Neural cell (in vitro differentiated cells): ENCODE measurements at regions not wholly inside any gene's neighbourhood (a gene's known extent, or its start where the extent isn't known, plus 50 kb on each side); places are given as distances from the start of the nearest gene placed in this dataset.

Source experiments
- H2AFZ ChIP-seq: fragments of 200-600, 300-800 bp; sonication (generic), shearing (Covaris generic); 2 replicates; pipeline ENCODE4 v1.6.0; 2014; ENCODE audit warnings: low read depth, mild to moderate bottlenecking, antibody characterized with exemption, low read length, moderate library complexity
- H3F3A ChIP-seq: fragments of 200-600 bp; shearing (Covaris generic); 2 replicates; pipeline ENCODE4 v1.6.1; 2016; ENCODE audit warnings: mild to moderate bottlenecking, moderate library complexity, mixed read lengths, antibody characterized with exemption, low read length; ENCODE audit not compliant: insufficient read depth, poor library complexity, severe bottlenecking
- H3K27ac ChIP-seq: fragments of 200-600, 300-800 bp; sonication (generic), shearing (Covaris generic); 2 replicates; pipeline ENCODE4 v1.5.1; 2014; ENCODE audit warnings: mild to moderate bottlenecking, low read length, moderate library complexity
- H3K27me3 ChIP-seq: fragments of 300-800, 200-600 bp; sonication (generic), shearing (Covaris generic); 2 replicates; pipeline ENCODE4 v1.6.0; 2014; ENCODE audit warnings: mild to moderate bottlenecking, low read depth, low read length, moderate library complexity; ENCODE audit not compliant: insufficient read depth
- H3K36me3 ChIP-seq: fragments of 300-800, 200-600 bp; sonication (generic), shearing (Covaris generic); 2 replicates; pipeline ENCODE4 v1.5.1; 2014; ENCODE audit warnings: mild to moderate bottlenecking, antibody characterized with exemption, low read length, moderate library complexity; ENCODE audit not compliant: insufficient read depth
- H3K4me2 ChIP-seq: fragments of 300-800, 200-600 bp; sonication (generic), shearing (Covaris generic); 2 replicates; pipeline ENCODE4 v1.6.0; 2014; ENCODE audit warnings: mild to moderate bottlenecking, low read length
- H3K4me3 ChIP-seq: fragments of 300-800, 200-600 bp; sonication (generic), shearing (Covaris generic); 2 replicates; pipeline ENCODE4 v1.5.1; 2014; ENCODE audit warnings: mild to moderate bottlenecking, low read length, moderate library complexity
- H3K79me2 ChIP-seq: fragments of 200-600 bp; shearing (Covaris generic); replicated peaks from 2 replicates; pipeline ENCODE4 v1.6.0; 2014; ENCODE audit warnings: mild to moderate bottlenecking, low read length, moderate library complexity; ENCODE audit not compliant: insufficient read depth
- H3K9ac ChIP-seq: fragments of 300-800, 200-600 bp; sonication (generic), shearing (Covaris generic); 2 replicates; pipeline ENCODE4 v1.6.1; 2016; ENCODE audit warnings: mild to moderate bottlenecking, low read length, mixed read lengths
- H3K9me2 ChIP-seq: fragments of 200-600 bp; shearing (Covaris generic); 2 replicates; pipeline ENCODE4 v1.6.1; 2016; ENCODE audit warnings: mild to moderate bottlenecking, low read length, mixed read lengths; ENCODE audit not compliant: insufficient read depth
- H3K9me3 ChIP-seq: fragments of 200-600, 300-800 bp; sonication (generic), shearing (Covaris generic); 2 replicates; pipeline ENCODE4 v1.6.1; 2016; ENCODE audit warnings: mild to moderate bottlenecking, mixed run types, low read length, moderate library complexity, mixed read lengths
- H4K20me1 ChIP-seq: fragments of 200-600 bp; shearing (Covaris generic); 2 replicates; pipeline ENCODE4 v1.6.1; 2016; ENCODE audit warnings: mild to moderate bottlenecking, mixed run types; ENCODE audit not compliant: insufficient read depth
- CTCF ChIP-seq: fragments of 450-650 bp; IDR thresholded peaks from 2 replicates; pipeline ENCODE4 v1.5.1; 2014; ENCODE audit warnings: antibody characterized with exemption, mild to moderate bottlenecking, moderate library complexity; ENCODE audit not compliant: poor library complexity, severe bottlenecking
- EP300 ChIP-seq: fragments of 450-650 bp; conservative IDR thresholded peaks from 2 replicates; pipeline ENCODE4 v1.6.1; 2014; ENCODE audit warnings: antibody characterized with exemption, mild to moderate bottlenecking, moderate library complexity; ENCODE audit not compliant: poor library complexity, severe bottlenecking
- EZH2 ChIP-seq: fragments of 200-600, 300-800 bp; shearing (Covaris generic), sonication (generic); IDR thresholded peaks from 2 replicates; pipeline ENCODE4 v1.6.1; 2014; ENCODE audit warnings: antibody characterized with exemption, low read length, borderline replicate concordance, mild to moderate bottlenecking; ENCODE audit not compliant: insufficient read depth, poor library complexity, severe bottlenecking
- MXI1 ChIP-seq: fragments of 450-650 bp; conservative IDR thresholded peaks from 2 replicates; pipeline ENCODE4 v1.6.1; 2014; ENCODE audit warnings: antibody characterized with exemption, mild to moderate bottlenecking; ENCODE audit not compliant: poor library complexity, severe bottlenecking
- POLR2AphosphoS5 ChIP-seq: IDR thresholded peaks from 2 replicates; pipeline ENCODE4 v1.6.1; 2012
- RAD21 ChIP-seq: fragments of 450-650 bp; conservative IDR thresholded peaks from 2 replicates; pipeline ENCODE4 v1.6.1; 2014; ENCODE audit warnings: antibody characterized with exemption, mild to moderate bottlenecking, moderate library complexity
- SMC3 ChIP-seq: fragments of 450-650 bp; conservative IDR thresholded peaks from 2 replicates; pipeline ENCODE4 v1.6.1; 2014; ENCODE audit warnings: antibody characterized with exemption, mild to moderate bottlenecking, moderate library complexity; ENCODE audit not compliant: poor library complexity
- TAF1 ChIP-seq: IDR thresholded peaks from 2 replicates; pipeline ENCODE4 v1.6.1; 2012; ENCODE audit warnings: low read depth
- TF ChIP-seq, protein P1 (sequence below): IDR thresholded peaks from 2 replicates; pipeline ENCODE4 v1.6.1; 2012; ENCODE audit warnings: borderline replicate concordance

DNA sequence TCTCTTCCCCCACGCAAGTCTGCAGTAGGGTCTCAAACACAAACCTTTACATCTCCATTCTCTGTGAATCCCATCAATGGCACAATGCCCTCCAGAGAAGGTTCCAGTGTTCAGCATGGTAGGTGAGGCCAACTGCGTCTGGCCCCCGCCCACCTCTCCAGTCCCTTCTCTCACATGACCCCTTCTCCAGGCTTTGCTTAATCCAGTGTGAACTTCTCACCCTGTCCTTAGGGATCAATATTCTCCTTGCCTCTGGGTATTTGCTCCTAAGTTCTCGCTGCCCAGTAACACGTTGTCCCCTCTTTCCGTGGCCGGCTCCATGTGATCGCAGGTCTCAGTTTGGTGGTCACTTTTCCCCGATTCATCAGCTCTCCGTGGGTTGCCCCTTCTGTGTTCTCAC is 225.1 kb upstream of the PMEPA1 start:
- Histone ChIP-seq H3K79me2 (no peaks in the 10 kb centered on the region), H3K4me2 (no peak overlapping the region), H4K20me1 (no peaks in the 10 kb centered on the region), H2AFZ (no peak overlapping the region), H3K9ac (no peak overlapping the region), H3K4me3 (no peak overlapping the region), H3K27ac (no peak overlapping the region), H3K9me3 (no peaks in the 10 kb centered on the region), H3F3A (no peaks in the 10 kb centered on the region), H3K27me3 (no peaks in the 10 kb centered on the region), H3K9me2 (no peaks in the 10 kb centered on the region), H3K36me3 (no peaks in the 10 kb centered on the region)
- no peak for TF ChIP-seq TAF1
- no peak for TF ChIP-seq CTCF
- no peak for TF ChIP-seq MXI1
- TF ChIP-seq EP300, result no peak
- TF ChIP-seq EZH2, result no peak
- TF ChIP-seq, protein P1, sequence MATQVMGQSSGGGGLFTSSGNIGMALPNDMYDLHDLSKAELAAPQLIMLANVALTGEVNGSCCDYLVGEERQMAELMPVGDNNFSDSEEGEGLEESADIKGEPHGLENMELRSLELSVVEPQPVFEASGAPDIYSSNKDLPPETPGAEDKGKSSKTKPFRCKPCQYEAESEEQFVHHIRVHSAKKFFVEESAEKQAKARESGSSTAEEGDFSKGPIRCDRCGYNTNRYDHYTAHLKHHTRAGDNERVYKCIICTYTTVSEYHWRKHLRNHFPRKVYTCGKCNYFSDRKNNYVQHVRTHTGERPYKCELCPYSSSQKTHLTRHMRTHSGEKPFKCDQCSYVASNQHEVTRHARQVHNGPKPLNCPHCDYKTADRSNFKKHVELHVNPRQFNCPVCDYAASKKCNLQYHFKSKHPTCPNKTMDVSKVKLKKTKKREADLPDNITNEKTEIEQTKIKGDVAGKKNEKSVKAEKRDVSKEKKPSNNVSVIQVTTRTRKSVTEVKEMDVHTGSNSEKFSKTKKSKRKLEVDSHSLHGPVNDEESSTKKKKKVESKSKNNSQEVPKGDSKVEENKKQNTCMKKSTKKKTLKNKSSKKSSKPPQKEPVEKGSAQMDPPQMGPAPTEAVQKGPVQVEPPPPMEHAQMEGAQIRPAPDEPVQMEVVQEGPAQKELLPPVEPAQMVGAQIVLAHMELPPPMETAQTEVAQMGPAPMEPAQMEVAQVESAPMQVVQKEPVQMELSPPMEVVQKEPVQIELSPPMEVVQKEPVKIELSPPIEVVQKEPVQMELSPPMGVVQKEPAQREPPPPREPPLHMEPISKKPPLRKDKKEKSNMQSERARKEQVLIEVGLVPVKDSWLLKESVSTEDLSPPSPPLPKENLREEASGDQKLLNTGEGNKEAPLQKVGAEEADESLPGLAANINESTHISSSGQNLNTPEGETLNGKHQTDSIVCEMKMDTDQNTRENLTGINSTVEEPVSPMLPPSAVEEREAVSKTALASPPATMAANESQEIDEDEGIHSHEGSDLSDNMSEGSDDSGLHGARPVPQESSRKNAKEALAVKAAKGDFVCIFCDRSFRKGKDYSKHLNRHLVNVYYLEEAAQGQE, result no peak
- TF ChIP-seq SMC3, result no peak
- TF ChIP-seq RAD21, result no peak
- no peak for TF ChIP-seq POLR2AphosphoS5

- no peak overlapping the region for H3K4me3 ChIP-seq
- no peaks in the 10 kb centered on the region for H3F3A ChIP-seq
- no peak overlapping the region for H3K9ac ChIP-seq
- no peaks in the 10 kb centered on the region for H3K36me3 ChIP-seq
- H3K79me2 ChIP-seq, result no peaks in the 10 kb centered on the region
- H3K27ac ChIP-seq, result no peak overlapping the region
- no peak overlapping the region for H3K4me2 ChIP-seq
- no peaks in the 10 kb centered on the region for H4K20me1 ChIP-seq
- no peaks in the 10 kb centered on the region for H3K9me3 ChIP-seq
- TF ChIP-seq EZH2 (no peak), RAD21 (no peak), POLR2AphosphoS5 (no peak), SMC3 (no peak), MXI1 (no peak), TAF1 (no peak)
- TF ChIP-seq, protein P1, result no peak
- no peak overlapping the region for H2AFZ ChIP-seq
- no peaks in the 10 kb centered on the region for H3K27me3 ChIP-seq
- H3K9me2 ChIP-seq, result no peaks in the 10 kb centered on the region
Measured at GRCh38 chr20:57934007-57934805, 224.4 kb upstream of the PMEPA1 start.
